Trophoblast cell (in vitro differentiated cells and primary cell): ENCODE measurements at regions not wholly inside any gene's neighbourhood (a gene's known extent, or its start where the extent isn't known, plus 50 kb on each side); places are given as distances from the start of the nearest gene placed in this dataset.
A peak's percentile ranks its signal among the peaks of the same experiment; 100 is the strongest.

ENCODE experiments used
- DNase-seq, 2 donors: peaks; one replicate each; pipeline ENCODE4 v3.0.0-alpha.2; 2016
- H2AFZ ChIP-seq: 2 replicates; pipeline ENCODE4 v1.6.1; 2013; ENCODE audit warnings: low read length, moderate library complexity, mild to moderate bottlenecking; ENCODE audit not compliant: insufficient read depth, poor library complexity
- H2AK5ac ChIP-seq: 2 replicates; pipeline ENCODE4 v1.6.1; 2013; ENCODE audit warnings: mild to moderate bottlenecking, low read length
- H2BK120ac ChIP-seq: 2 replicates; pipeline ENCODE4 v1.6.1; 2013; ENCODE audit warnings: low read length, mild to moderate bottlenecking, moderate library complexity; ENCODE audit not compliant: insufficient read depth, poor library complexity
- H2BK12ac ChIP-seq: 2 replicates; pipeline ENCODE4 v1.6.1; 2013; ENCODE audit warnings: mild to moderate bottlenecking, low read length, moderate library complexity
- H2BK5ac ChIP-seq: 2 replicates; pipeline ENCODE4 v1.6.1; 2013; ENCODE audit warnings: low read length, low read depth, moderate library complexity, mild to moderate bottlenecking; ENCODE audit not compliant: poor library complexity
- H3K14ac ChIP-seq: 2 replicates; pipeline ENCODE4 v1.6.1; 2013; ENCODE audit warnings: mild to moderate bottlenecking, low read length
- H3K18ac ChIP-seq: 2 replicates; pipeline ENCODE4 v1.6.1; 2013; ENCODE audit warnings: mild to moderate bottlenecking, low read length
- H3K23ac ChIP-seq: 2 replicates; pipeline ENCODE4 v1.6.1; 2013; ENCODE audit warnings: low read length
- H3K27ac ChIP-seq: 2 replicates; pipeline ENCODE4 v1.5.1; 2013; ENCODE audit warnings: low read depth, mild to moderate bottlenecking, inconsistent platforms, low read length, moderate library complexity
- H3K27me3 ChIP-seq: 2 replicates; pipeline ENCODE4 v1.6.1; 2013; ENCODE audit warnings: inconsistent platforms, mild to moderate bottlenecking, low read length, moderate library complexity; ENCODE audit not compliant: insufficient read depth
- H3K36me3 ChIP-seq, 2 experiments: 1 replicate in 1 of 2; 2 replicates in 1 of 2; pipeline ENCODE4 v1.6.1; 2013; ENCODE audit warnings: low read length in 2 of 2, mild to moderate bottlenecking in 2 of 2, moderate library complexity in 1 of 2; ENCODE audit not compliant: insufficient read depth in 2 of 2, control insufficient read depth in 1 of 2
- H3K4ac ChIP-seq: 2 replicates; pipeline ENCODE4 v1.6.1; 2013; ENCODE audit warnings: low read depth, mild to moderate bottlenecking, low read length, moderate library complexity
- H3K4me1 ChIP-seq, 2 experiments: 1 replicate in 1 of 2; 2 replicates in 1 of 2; pipeline ENCODE4 v1.6.1; 2013; ENCODE audit warnings: low read length in 2 of 2, mild to moderate bottlenecking in 2 of 2, moderate library complexity in 1 of 2; ENCODE audit not compliant: insufficient read depth in 2 of 2, control insufficient read depth in 1 of 2
- H3K4me2 ChIP-seq: 2 replicates; pipeline ENCODE4 v1.6.1; 2013; ENCODE audit warnings: inconsistent platforms, mild to moderate bottlenecking, low read length, moderate library complexity
- H3K4me3 ChIP-seq: 2 replicates; pipeline ENCODE4 v1.5.1; 2013; ENCODE audit warnings: mild to moderate bottlenecking, low read depth, low read length, inconsistent platforms
- H3K79me1 ChIP-seq: one replicate; pipeline ENCODE4 v1.6.1; 2013; ENCODE audit warnings: low read length
- H3K79me2 ChIP-seq: 2 replicates; pipeline ENCODE4 v1.6.1; 2013; ENCODE audit warnings: low read length, mild to moderate bottlenecking; ENCODE audit not compliant: control insufficient read depth, insufficient read depth, poor library complexity
- H3K9ac ChIP-seq: 2 replicates; pipeline ENCODE4 v1.6.1; 2013; ENCODE audit warnings: mild to moderate bottlenecking, low read length
- H3K9me3 ChIP-seq: 2 replicates; pipeline ENCODE4 v1.6.1; 2013; ENCODE audit warnings: low read depth, mild to moderate bottlenecking, control low read depth, inconsistent platforms, low read length; ENCODE audit not compliant: insufficient read depth
- H4K12ac ChIP-seq: 2 replicates; pipeline ENCODE4 v1.6.1; 2013; ENCODE audit warnings: low read depth, mild to moderate bottlenecking, low read length, moderate library complexity
- H4K8ac ChIP-seq: 2 replicates; pipeline ENCODE4 v1.6.1; 2013; ENCODE audit warnings: low read depth, mild to moderate bottlenecking, low read length, moderate library complexity
- H4K91ac ChIP-seq: one replicate; pipeline ENCODE4 v1.6.1; 2013; ENCODE audit warnings: low read depth, mild to moderate bottlenecking, low read length, moderate library complexity
- WGBS: extraction: QIAGEN DNeasy Blood & Tissue Kit; methylation state at CpG from one replicate; pipeline ENCODE4 v1.1.7; 2013; ENCODE audit warnings: missing lambda C conversion rate; ENCODE audit not compliant: insufficient read length, insufficient coverage; ENCODE audit errors: extremely low coverage; 5-methylcytosine and 5-hydroxymethylcytosine counted together

DNA sequence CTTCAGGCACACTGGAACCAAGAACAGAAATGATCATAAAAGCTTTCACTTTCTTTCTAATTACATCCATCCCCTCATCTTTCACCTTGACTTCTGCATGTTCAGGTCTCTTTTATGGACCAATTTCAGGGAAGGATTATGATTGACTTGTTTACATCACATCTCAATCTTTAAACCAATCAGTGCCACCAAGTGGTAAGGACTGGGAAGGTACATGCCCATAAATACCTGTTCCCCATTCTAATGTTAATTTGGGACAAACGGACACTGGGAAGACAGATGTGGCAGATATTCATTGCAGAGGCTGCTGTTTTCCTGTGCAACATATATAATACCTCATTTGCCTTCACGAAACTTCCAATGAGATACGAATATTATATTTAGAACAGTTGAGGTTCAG is 978.1 kb downstream of the GALC start:
- no peak overlapping the region for H3K23ac ChIP-seq
- H2BK12ac ChIP-seq = no peak overlapping the region
- no peak overlapping the region for H4K8ac ChIP-seq
- H3K4me1 ChIP-seq = no peaks in the 10 kb centered on the region
- no peak overlapping the region for H3K4me2 ChIP-seq
- H3K36me3 ChIP-seq = no peaks in the 10 kb centered on the region
- no peak overlapping the region for H3K4ac ChIP-seq
- H3K9me3 ChIP-seq = no peaks in the 10 kb centered on the region
- H2BK120ac ChIP-seq = no peak overlapping the region
- no peak overlapping the region for H3K27ac ChIP-seq
- H2BK5ac ChIP-seq = no peak overlapping the region
- H3K79me1 ChIP-seq = no peaks in the 10 kb centered on the region
- H2AK5ac ChIP-seq = no peak overlapping the region
- H3K27me3 ChIP-seq = no peaks in the 10 kb centered on the region
- DNase-seq = no peak
- H2AFZ ChIP-seq = no peak overlapping the region
- no peak overlapping the region for H4K12ac ChIP-seq
- no peak overlapping the region for H3K4me3 ChIP-seq
- H3K79me2 ChIP-seq = no peaks in the 10 kb centered on the region
- H4K91ac ChIP-seq = no peak overlapping the region
- H3K18ac ChIP-seq = no peak overlapping the region
- H3K14ac ChIP-seq = no peak overlapping the region
- H3K9ac ChIP-seq = no peak overlapping the region
- WGBS = no CpG with 5 or more reads among the region's 3 CpGs

DNA sequence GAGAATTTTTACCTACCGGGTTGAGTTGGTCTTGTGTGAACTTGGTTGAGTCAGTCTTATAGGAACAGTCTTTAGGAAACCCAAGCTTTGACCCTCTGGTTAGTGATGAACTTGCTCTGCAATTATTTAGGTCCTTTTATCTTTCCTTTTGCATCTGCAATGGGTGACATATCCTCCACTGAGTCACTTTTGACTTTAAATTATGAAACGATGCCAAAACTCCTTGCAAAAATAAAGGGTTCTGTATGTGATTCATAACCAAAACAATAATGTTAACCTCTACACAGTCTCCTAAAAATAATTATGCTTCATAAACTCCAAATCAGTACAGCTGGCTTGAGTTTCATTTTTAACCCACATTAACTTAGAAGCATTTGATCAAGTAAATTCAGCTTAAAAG is 979.4 kb downstream of the GALC start:
- no peak overlapping the region for H3K18ac ChIP-seq
- H3K4me2 ChIP-seq = no peak overlapping the region
- no peak overlapping the region for H2BK5ac ChIP-seq
- H3K4me1 ChIP-seq = no peaks in the 10 kb centered on the region
- H2BK12ac ChIP-seq = no peak overlapping the region
- H3K27ac ChIP-seq = no peak overlapping the region
- H3K23ac ChIP-seq = no peak overlapping the region
- H4K12ac ChIP-seq = no peak overlapping the region
- no peak overlapping the region for H4K91ac ChIP-seq
- no peaks in the 10 kb centered on the region for H3K36me3 ChIP-seq
- WGBS = no CpG with 5 or more reads among the region's 2 CpGs
- H3K9me3 ChIP-seq = no peaks in the 10 kb centered on the region
- H3K9ac ChIP-seq = no peak overlapping the region
- no peaks in the 10 kb centered on the region for H3K79me1 ChIP-seq
- H3K4ac ChIP-seq = no peak overlapping the region
- no peak overlapping the region for H3K14ac ChIP-seq
- H4K8ac ChIP-seq = no peak overlapping the region
- no peak overlapping the region for H2AFZ ChIP-seq
- no peak overlapping the region for H3K4me3 ChIP-seq
- DNase-seq = no peak
- H2AK5ac ChIP-seq = no peak overlapping the region
- H3K79me2 ChIP-seq = no peaks in the 10 kb centered on the region
- H3K27me3 ChIP-seq = no peaks in the 10 kb centered on the region
- no peak overlapping the region for H2BK120ac ChIP-seq

- no peak overlapping the region for H2AK5ac ChIP-seq
These were observed 984.0 kb downstream of the GALC start for GRCh38 chr14:87008965-87009364.

GRCh38 chr14:87005280-87005679 is 987.7 kb downstream of the GALC start:
- Histone ChIP-seq H3K4me1 (no peaks in the 10 kb centered on the region), H3K4ac (no peak overlapping the region), H3K79me1 (no peaks in the 10 kb centered on the region), H3K4me3 (no peak overlapping the region), H3K18ac (no peak overlapping the region), H3K27ac (no peak overlapping the region), H3K79me2 (no peaks in the 10 kb centered on the region), H4K8ac (no peak overlapping the region), H2BK120ac (no peak overlapping the region), H3K27me3 (no peaks in the 10 kb centered on the region), H3K14ac (no peak overlapping the region), H4K12ac (no peak overlapping the region), H2AK5ac (no peak overlapping the region), H2BK12ac (no peak overlapping the region), H3K23ac (no peak overlapping the region), H3K9ac (no peak overlapping the region), H3K4me2 (no peak overlapping the region), H2BK5ac (no peak overlapping the region), H4K91ac (no peak overlapping the region), H3K9me3 (no peaks in the 10 kb centered on the region), H3K36me3 (no peaks in the 10 kb centered on the region), H2AFZ (no peak overlapping the region)
- peak in 1 of 2 donors; percentile 23 for DNase-seq
- no CpG with 5 or more reads among the region's 4 CpGs for WGBS

More at GRCh38 chr14:87008965-87009364, 984.0 kb downstream of the GALC start:
- no peak overlapping the region for H3K18ac ChIP-seq
- no peak overlapping the region for H2AFZ ChIP-seq
- no peaks in the 10 kb centered on the region for H3K36me3 ChIP-seq
- no peaks in the 10 kb centered on the region for H3K27me3 ChIP-seq
- no peak overlapping the region for H4K8ac ChIP-seq
- H4K12ac ChIP-seq = no peak overlapping the region
- WGBS = no CpG with 5 or more reads among the region's 1 CpG
- H3K23ac ChIP-seq = no peak overlapping the region
- H2BK5ac ChIP-seq = no peak overlapping the region
- H3K9ac ChIP-seq = no peak overlapping the region
- H3K4me3 ChIP-seq = no peak overlapping the region
- H4K91ac ChIP-seq = no peak overlapping the region
- no peaks in the 10 kb centered on the region for H3K79me2 ChIP-seq
- H3K4ac ChIP-seq = no peak overlapping the region
- H3K9me3 ChIP-seq = no peaks in the 10 kb centered on the region
- no peak overlapping the region for H2BK12ac ChIP-seq
- H3K79me1 ChIP-seq = no peaks in the 10 kb centered on the region
- H3K27ac ChIP-seq = no peak overlapping the region
- DNase-seq = no peak
- H3K4me2 ChIP-seq = no peak overlapping the region
- no peak overlapping the region for H3K14ac ChIP-seq
- no peaks in the 10 kb centered on the region for H3K4me1 ChIP-seq
- no peak overlapping the region for H2BK120ac ChIP-seq
